Sciatic nerve (tissue), 2 donors: ENCODE measurements at regions not wholly inside any gene's neighbourhood (a gene's known extent, or its start where the extent isn't known, plus 50 kb on each side); places are given as distances from the start of the nearest gene placed in this dataset.
"Not testable (repeated sequence)": the region's sequence is repeated elsewhere in the genome, so short reads cannot be mapped to it uniquely, and the experiment has no call there.

Experiments used
- ATAC-seq: fragments of 200-7000 bp; cut with Tn5 transposase; one replicate; pipeline ENCODE4 v1.9.1; 2020; ENCODE audit warnings: mild to moderate bottlenecking, moderate library complexity
- DNase-seq: peaks from one replicate; pipeline ENCODE4 v3.0.0-alpha.2; 2020; ENCODE audit warnings: low spot score
- intact Hi-C: fragments of 100-400 bp; cut with DNase I; formaldehyde crosslinking; loops from one replicate; pipeline ENCODE4 v1.14.2; 2022
- donor health status: DM: no; HTN: no; CAD: no.
- donor health status: DM: no; HTN: no; CAD: no.

- intact Hi-C loops, ATAC-seq, DNase-seq: not testable (repeated sequence)
Observed at GRCh38 chr15:20281567-20282275, 259.9 kb downstream of the GOLGA6L6 start.

- DNase-seq = no peak
- ATAC-seq = no peak
- intact Hi-C loops = no loop called here
Observed at GRCh38 chr15:20280933-20281463, 260.6 kb downstream of the GOLGA6L6 start.

GRCh38 chr15:20280141-20280932 lies 261.3 kb downstream of the GOLGA6L6 start:
- DNase-seq, intact Hi-C loops, ATAC-seq: not testable (repeated sequence)

GRCh38 chr15:20279056-20279455 lies 262.5 kb downstream of the GOLGA6L6 start:
- ATAC-seq, DNase-seq, intact Hi-C loops: not testable (repeated sequence)

- ATAC-seq, intact Hi-C loops, DNase-seq: not testable (repeated sequence)
Observed at GRCh38 chr15:20278376-20278775, 263.2 kb downstream of the GOLGA6L6 start.

GRCh38 chr15:20277451-20277850 lies 264.1 kb downstream of the GOLGA6L6 start:
- ATAC-seq, DNase-seq, intact Hi-C loops: not testable (repeated sequence)

GRCh38 chr15:20276312-20277114 lies 265.1 kb downstream of the GOLGA6L6 start:
- intact Hi-C loops, DNase-seq, ATAC-seq: not testable (repeated sequence)

GRCh38 chr15:20275373-20275967 lies 266.1 kb downstream of the GOLGA6L6 start:
- DNase-seq, intact Hi-C loops, ATAC-seq: not testable (repeated sequence)

GRCh38 chr15:20272422-20273184 lies 269.0 kb downstream of the GOLGA6L6 start:
- ATAC-seq (no peak), DNase-seq (no peak)
- intact Hi-C loops = no loop called here

GRCh38 chr15:20271647-20272046 lies 270.0 kb downstream of the GOLGA6L6 start:
- DNase-seq (no peak), ATAC-seq (no peak)
- intact Hi-C loops = no loop called here

GRCh38 chr15:20269956-20270355 lies 271.6 kb downstream of the GOLGA6L6 start:
- ATAC-seq, DNase-seq: not testable (repeated sequence)

GRCh38 chr15:20267996-20268395 lies 273.6 kb downstream of the GOLGA6L6 start:
- intact Hi-C loops, DNase-seq, ATAC-seq: not testable (repeated sequence)

More at GRCh38 chr15:20269956-20270355, 271.6 kb downstream of the GOLGA6L6 start:
- intact Hi-C loops = not testable (repeated sequence)

- intact Hi-C loops, ATAC-seq, DNase-seq: not testable (repeated sequence)
Observed at GRCh38 chr15:20267051-20267730, 274.4 kb downstream of the GOLGA6L6 start.

- DNase-seq, ATAC-seq, intact Hi-C loops: not testable (repeated sequence)
Observed at GRCh38 chr15:20265710-20266109, 275.9 kb downstream of the GOLGA6L6 start.

GRCh38 chr15:20261321-20262280 lies 280.0 kb downstream of the GOLGA6L6 start:
- ATAC-seq, intact Hi-C loops, DNase-seq: not testable (repeated sequence)

GRCh38 chr15:20260650-20261049 lies 280.9 kb downstream of the GOLGA6L6 start:
- DNase-seq, ATAC-seq, intact Hi-C loops: not testable (repeated sequence)
